SU-DHL-6 (cell line): ENCODE measurements at regions not wholly inside any gene's neighbourhood (a gene's known extent, or its start where the extent isn't known, plus 50 kb on each side); places are given as distances from the start of the nearest gene placed in this dataset.

Experiments used
- EZH2phosphoT487 ChIP-seq: fragments of 200-600 bp; sonication (generic), shearing (Covaris generic); conservative IDR thresholded peaks from 2 replicates; pipeline ENCODE4 v1.6.1; 2018; ENCODE audit warnings: mild to moderate bottlenecking, antibody characterized with exemption, low read length, moderate library complexity, mixed read lengths
- TF ChIP-seq, protein P1 (sequence below): fragments of 200-600 bp; sonication (generic); IDR thresholded peaks from one replicate; pipeline ENCODE4 v1.5.1; 2017; ENCODE audit warnings: antibody characterized with exemption, mild to moderate bottlenecking, low read length, moderate library complexity; ENCODE audit not compliant: insufficient read depth, poor library complexity, severe bottlenecking

DNA sequence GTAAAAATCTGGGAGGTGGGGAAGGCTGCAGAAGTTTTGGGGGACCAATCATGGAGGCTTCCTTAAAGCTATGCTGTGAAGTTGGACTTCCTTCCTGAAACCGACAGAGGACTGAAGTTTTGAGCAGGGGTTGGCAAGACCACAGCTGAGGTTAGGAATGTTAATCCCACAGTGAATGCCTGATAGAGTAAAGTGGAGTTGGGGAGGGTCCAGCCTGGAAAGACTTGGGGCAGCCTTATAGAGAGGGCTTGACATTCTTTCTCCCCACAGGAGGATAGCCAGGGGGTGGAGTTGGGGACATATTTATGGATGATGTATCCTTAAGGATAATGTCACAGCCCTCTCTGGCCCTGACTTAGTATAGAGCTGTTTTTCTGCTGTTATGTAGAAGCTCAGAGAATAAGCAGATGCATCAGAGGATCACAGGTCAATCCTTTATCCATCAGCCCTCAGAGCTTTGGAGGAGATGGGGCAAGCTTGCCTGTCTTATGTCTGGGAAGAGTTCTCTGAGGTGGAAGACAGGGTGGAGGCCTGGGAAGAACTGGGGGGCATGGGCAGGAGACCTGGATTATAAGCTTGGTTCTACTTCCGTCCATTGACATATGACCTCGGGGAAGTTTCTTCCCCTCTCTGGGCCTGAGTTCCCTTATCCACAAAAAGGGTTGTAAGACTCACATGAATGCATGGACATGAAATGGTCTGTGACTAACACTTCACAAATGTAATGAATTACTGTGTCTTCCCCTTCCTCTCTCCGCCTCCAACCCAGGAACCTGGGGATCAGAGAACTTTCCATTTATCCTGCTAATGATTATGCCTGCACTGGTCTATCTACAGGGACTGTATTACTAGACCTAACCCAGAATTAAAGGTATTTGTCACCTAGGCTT, 317.8 kb downstream of the MIAT start:
- TF ChIP-seq, protein P1, sequence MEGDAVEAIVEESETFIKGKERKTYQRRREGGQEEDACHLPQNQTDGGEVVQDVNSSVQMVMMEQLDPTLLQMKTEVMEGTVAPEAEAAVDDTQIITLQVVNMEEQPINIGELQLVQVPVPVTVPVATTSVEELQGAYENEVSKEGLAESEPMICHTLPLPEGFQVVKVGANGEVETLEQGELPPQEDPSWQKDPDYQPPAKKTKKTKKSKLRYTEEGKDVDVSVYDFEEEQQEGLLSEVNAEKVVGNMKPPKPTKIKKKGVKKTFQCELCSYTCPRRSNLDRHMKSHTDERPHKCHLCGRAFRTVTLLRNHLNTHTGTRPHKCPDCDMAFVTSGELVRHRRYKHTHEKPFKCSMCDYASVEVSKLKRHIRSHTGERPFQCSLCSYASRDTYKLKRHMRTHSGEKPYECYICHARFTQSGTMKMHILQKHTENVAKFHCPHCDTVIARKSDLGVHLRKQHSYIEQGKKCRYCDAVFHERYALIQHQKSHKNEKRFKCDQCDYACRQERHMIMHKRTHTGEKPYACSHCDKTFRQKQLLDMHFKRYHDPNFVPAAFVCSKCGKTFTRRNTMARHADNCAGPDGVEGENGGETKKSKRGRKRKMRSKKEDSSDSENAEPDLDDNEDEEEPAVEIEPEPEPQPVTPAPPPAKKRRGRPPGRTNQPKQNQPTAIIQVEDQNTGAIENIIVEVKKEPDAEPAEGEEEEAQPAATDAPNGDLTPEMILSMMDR = no peak
- no peak for TF ChIP-seq EZH2phosphoT487
